ENCODE measurements at regions not wholly inside any gene's neighbourhood (a gene's known extent, or its start where the extent isn't known, plus 50 kb on each side); places are given as distances from the start of the nearest gene placed in this dataset.
"Not testable (repeated sequence)": the region's sequence is repeated elsewhere in the genome, so short reads cannot be mapped to it uniquely, and the experiment has no call there.

DNA sequence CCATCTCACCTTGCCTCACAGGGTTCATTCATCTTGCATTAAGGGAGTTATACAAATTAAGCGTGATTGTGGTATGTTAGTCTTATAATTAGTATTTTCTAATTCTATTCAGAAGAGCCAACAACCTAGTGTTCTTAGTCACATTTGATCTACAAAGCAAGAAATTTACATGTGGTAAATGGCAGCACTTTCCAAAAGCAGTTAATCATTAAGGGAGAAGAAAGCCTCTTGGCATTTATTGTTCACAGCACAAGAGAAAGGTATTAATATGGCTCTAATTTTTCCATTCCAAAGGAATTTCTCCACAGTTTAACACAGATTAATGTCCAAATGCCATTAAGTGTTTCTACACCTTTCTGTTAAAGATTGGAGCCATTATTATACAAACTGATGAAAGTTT lies 1077.1 kb downstream of the ZPLD1 start:
- ATAC-seq = no peak

DNA sequence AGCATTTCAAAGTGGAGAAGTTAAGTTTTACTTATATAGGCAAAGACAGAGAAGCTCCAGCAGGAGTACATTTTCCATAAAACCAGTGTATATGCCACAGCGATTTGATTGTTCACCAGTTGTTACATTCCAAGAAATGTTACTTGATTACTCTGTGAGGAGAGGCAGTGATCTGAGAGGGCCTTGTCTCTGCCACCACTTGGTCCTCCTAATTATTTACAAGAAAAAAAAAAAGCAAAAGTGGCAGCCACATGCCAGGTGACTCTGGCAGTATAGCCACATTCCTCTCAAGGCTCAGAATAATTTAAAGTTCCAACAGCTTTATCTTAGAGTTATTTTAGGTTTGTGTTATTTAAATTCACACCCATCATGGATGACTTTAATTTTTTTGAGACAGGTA lies 1077.8 kb downstream of the ZPLD1 start:
- ATAC-seq = no peak

DNA sequence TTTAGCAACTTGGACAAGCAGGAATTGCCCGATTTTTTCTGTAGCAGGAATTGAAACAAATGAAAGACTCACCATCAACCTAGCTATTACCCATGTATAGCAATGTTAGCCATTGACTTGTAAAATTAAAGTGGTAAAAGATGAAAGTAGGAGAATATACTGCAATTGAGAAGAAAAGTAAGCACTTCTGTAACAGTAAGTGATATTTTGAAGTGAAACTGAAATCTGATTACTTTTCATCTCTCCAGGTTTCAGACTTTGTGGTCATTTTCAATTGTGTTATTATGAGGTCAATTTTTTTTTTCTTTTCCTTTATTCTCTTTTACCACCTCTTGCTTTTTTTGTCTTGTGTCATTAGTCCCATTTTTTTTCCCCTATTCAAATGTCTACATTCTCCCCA lies 1078.2 kb downstream of the ZPLD1 start:
- no peak for ATAC-seq

DNA sequence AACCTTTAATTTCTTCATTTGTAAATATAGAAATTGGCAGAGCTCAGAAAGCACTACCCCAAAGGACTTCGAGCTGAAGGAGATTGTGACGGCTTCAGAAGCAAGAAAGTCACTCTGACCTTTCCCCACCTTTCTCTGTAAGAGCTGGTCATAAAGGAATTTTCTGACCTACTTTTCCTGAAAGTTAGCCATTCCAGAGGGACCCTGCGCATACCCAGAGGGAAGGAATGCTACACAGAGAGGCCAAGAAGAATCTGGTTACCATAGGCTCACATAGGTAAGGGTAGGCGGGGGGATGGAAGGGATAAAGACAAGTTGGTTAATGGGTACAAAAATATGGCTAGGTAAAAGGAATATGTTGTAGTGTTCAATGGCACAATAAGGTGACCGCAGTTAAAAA lies 1080.3 kb downstream of the ZPLD1 start:
- no peak for ATAC-seq

DNA sequence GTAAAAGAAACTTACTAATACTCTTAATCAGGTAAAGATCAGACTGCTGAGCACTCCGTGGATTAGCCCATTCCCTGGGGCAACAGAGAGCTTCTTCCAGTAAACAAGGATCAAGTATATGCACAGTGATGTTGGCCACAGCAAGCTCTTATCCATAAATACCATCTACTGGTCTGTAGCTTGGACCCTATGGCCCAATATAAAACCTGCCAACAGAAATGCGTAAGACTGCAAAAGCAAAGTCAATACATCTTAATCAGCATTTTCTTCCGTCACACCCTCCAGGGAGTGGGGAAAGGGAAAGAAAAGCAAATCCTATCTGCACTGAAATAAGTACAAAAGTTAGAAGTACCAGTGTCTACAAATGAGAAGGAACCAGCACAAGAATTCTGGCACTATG lies 1082.1 kb downstream of the ZPLD1 start:
- ATAC-seq = no peak

DNA sequence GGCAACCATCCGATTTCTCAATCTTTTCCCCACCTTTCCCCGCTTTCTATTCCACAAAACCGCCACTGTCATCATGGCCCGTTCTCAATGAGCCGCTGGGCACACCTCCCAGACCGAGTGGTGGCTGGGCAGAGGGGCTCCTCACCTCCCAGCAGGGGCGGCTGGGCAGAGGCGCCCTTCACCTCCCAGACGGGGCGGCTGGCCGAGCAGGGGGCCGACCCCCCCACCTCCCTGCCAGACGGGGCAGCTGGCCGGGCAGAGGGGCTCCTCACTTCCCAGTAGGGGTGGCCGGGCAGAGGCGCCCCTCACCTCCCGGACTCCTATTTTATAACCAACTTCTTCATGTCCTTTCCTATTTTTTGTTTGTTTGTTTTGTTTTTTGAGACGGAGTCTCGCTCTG lies 1096.5 kb downstream of the ZPLD1 start:
- ATAC-seq = not testable (repeated sequence)

DNA sequence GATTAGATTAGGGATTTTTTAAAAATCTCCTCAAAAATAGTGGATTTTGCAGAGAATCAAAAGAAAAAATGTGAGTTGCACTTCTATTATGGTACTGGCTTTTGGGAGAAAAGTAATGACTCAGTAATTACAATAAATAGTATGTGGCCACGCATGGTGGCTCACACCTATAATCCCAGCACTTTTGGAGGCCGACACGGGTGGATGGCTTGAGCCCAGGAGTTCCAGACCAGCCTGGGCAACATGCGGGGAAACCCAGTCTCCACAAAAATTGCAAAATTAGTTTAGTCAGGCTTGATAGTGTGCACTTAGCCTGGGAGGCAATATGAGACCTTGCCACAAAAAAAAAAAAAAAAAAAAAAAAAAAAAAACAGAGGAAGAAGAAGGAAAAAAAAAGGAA lies 1098.2 kb downstream of the ZPLD1 start:
- ATAC-seq = no peak

DNA sequence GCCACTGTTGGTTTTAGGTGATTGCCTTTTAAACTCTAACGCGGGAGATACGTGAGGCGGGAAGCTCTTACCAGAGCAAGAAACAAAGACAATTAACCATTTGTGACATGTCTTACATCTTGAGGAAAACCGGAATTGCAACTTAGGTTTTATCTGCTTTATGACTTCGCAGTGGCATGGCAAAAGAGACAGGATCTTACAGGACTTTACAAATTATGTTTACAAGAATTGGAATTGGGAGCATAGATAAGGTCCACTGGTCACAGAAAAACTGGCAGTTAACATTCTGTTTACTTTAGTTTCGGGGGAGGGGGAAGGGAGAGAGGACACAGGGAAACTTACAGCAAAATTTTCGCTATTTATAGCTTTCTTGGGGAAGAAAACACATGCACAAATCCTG lies 1119.6 kb downstream of the ZPLD1 start:
- no peak for ATAC-seq

DNA sequence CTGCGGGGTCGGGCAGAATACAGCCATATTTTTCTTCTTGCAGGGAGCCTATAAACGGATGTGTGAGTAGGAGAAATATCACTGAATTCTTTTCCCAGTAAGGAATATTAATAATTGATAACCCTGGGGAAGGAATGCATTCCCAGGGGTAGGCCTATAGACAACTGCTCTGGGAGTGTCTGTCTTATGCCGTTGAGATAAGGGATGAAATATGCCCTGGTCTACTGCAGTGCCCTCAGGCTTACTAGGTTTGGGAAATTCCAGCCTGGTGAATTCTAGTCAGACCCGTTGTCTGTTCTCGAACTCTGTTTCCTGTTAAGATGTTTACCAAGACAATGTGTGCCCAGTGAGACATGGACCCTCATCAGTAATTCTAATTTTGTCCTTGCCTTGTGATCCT lies 1129.3 kb downstream of the ZPLD1 start:
- ATAC-seq = not testable (repeated sequence)

DNA sequence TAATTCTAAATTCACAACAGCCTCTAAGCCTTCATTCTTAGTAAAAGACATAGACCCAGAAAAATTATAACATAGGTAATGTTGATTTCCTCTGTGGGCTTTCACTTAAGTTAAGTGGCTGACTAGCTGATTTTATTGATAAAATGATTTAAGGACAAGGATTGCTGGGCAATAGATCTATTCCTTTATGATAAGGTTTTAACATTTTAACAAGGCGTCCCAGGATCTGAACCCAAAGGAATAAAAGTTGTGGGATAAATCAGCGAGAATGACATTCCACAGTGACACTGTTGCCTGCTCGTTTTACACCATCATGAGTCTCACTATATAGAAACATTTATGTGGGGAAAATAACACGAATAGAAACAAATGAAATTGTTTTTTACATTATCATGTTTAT lies 1151.0 kb downstream of the ZPLD1 start:
- ATAC-seq = no peak

DNA sequence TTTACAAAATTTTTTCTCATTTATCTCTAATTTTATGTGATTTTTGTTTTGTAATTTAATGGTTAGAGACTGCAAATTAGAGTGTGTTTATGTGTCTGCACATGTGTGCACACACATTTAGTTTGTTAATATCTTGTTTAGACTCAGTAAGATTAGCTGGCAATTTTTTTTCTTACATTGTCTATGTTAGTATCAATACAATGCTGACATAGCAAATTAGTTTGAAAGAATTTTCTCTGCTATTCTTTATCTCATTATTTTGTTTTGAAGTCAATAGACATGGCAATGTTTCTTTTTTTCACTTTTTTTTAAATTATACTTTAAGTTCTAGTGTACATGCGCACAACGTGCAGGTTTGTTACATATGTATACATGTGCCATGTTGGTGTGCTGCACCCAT lies 1155.0 kb downstream of the ZPLD1 start:
- no peak for ATAC-seq

DNA sequence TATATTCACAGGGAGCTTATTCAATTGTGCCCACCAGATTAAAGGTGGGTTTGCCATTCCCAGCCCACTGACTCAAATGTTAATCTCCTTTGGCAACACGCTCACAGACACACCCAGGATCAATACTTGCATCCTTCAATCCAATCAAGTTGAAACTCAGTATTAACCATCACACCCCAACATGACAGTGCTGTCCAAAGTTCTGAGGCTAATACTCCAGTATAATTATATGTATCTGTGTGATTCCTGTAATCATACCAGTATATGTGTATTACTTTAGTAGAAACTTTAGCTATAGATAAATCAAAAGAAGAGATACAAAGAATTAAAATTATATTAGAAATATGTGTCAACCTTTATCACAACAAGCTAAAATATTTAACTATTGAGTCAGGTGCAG lies 1166.0 kb downstream of the ZPLD1 start:
- ATAC-seq = no peak

DNA sequence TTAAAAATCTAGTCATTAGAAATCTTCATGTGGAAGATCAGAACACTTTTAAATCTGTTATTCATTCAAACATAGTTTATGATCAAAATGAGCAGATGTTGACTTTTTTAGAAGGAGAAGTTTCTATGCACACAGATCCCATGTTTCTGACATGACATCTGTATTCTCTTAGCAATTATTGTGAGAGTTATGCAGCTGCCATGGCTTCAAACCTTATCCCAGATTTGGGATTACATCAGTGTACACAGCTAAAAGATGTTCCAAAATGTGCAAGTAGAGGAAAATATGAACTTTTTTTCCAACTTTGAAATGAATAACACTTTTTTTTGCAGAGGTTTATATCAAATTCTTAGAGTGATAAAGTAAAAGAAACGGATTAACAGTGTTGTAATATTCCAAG lies 1166.9 kb downstream of the ZPLD1 start:
- ATAC-seq = no peak

DNA sequence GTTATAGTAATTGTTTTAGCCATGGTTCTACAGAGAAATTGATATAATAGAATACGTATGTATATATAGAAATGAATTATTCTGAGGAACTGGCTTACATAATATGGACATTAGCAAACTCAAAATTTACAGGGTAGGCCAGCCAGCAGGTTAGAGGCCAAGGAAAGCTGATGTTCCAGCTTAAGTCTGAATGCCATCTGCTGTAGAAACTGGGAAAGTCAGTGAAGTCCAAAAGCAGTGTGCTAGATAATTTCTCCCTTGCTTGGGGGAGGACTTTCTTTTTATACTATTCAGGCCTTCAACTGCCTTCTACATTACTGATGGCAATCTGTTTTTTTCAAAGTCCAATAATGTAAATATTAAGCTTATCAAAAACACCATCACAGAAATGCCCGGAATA lies 1174.7 kb downstream of the ZPLD1 start:
- ATAC-seq = no peak

DNA sequence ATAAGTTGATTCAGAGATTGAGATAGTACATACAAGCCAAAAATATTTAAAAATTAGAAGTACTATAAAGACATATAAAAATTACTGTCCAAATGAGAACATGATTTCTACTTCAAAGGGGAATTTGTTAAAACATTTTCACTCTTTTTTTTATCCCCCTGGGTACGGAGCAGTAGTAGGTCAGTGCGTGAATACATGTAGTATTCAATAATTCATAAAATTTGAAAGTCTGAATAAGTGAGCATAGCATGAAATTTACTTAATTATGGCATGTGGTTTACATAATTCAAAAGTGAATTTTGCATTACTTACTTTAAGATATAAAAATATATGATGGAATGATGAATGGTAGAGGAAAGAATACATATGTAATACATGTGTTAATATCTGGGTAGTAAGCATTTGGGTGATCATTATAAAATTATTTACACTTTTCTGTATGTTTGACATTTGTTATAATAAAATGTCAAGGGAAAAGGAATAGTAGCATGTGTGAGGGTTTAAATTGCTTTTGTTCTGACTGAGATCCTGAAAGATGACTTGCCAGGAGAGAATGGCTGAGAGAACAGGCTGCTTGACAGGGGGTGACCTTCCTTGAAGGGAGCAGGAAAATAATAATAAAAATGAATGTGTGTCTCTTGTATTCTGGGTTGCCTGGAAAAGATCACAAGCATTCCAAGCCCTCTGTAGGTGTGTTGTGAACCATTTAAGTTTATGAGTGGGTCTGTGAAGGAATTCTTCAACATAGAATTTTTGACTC lies 1178.8 kb downstream of the ZPLD1 start:
- ATAC-seq = no peak

DNA sequence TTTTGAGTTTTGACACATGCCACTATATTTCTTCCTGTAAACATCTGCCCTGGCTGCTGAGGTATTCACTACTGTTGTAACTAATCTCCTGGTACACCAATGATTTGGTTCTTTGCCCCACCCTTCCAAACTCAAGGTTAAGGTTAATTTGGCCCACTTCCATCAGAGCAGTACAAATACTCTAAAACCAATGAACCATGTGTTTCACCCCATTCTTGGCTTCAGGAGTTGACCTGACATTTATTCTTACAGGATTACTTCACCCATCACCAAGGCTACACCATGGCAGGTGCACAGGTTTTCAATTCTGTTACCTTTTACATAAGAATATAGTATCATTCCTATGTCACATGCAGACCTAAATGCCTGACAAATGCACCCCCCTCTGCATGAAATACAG lies 1179.9 kb downstream of the ZPLD1 start:
- no peak for ATAC-seq

DNA sequence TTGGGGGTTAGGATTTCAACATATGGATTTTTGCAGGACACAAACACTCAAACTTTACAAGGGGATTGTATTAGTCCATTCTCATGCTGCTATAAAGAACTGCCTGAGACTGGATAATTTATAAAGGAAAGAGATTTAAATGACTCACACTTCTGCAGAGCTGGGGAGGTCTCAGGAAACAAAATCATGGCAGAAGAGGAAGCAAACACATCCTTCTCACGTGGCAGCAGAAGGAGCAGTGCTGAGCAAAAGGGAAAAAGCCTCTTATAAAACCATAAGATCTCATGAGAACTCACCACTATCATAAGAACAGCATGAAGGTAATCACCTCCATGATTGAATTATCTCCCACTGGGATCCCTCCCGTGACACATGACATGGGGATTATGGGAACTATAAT lies 1183.1 kb downstream of the ZPLD1 start:
- no peak for ATAC-seq

DNA sequence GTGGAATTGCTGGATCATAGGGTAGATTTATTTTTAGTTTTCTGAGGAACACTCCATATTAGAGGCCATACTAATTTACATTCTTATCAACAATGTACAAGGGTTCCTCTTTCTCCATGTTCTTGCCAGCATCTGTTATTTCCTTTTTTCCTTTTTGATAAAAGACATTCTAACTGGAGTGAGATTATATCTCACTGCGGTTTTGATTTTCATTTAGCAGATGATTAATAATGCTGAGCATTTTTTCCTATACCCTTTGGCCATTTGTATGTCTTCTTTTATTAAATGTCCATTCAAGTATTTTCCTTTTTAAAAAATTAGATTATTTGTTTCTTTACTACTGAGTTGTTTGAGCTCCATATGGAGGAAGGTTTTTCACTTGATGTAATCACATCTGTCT lies 1189.5 kb downstream of the ZPLD1 start:
- no peak for ATAC-seq

DNA sequence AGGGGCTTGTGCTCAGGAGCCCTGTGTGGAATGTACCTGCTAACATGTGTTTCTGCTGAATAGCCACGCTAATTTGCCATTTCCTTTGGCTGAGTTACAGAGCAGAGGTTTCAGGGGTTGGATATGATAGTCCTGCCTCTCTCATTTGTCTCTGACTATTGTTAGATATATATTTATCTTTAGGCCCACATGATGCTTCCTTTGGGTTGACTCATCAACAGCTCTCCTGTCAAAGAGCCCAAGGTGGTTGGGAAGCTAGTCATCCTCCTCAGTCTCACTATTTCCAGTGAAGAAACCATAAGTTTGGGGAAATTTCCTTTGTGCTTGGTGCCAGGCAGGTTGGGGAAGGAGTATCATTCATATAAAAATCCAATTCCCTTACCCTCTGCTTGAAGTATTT lies 1194.6 kb downstream of the ZPLD1 start:
- ATAC-seq = no peak

DNA sequence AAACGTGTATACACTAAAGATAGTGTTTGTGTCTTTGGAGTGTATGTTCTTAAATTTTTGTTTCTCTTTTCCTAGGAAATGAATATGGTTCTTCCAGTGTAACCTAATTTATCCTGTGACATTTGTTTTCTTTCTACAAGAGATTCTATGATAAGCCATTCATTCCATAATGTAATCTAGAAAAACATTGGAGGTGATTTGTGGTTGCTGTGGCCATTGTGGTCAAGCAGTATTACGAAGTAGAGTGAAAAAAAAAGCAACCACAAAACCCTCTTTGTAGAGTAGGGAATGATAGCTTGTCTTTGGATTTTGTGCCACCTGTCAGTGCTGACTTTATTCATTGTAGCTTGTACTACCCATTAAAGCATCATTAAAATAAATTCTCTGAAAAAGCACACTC lies 1209.6 kb downstream of the ZPLD1 start:
- no peak for ATAC-seq

DNA sequence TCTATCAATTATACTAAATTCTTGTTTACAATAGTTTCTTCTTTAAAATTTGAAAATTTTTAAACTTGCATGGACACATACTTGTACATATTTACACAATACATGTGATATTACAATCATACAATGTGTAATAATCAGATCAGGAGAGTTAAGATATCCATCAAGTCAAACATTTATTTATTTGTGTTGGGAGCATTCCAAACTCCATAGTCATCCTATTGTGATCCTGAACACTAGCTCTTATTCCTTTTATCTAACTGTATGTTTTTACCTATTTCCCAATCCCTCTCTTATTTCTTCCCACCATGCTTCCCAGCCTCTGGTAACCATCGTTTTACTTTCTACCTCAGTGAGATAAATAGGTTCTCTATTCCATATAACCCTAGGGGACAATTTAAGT lies 1219.2 kb downstream of the ZPLD1 start:
- no peak for ATAC-seq

DNA sequence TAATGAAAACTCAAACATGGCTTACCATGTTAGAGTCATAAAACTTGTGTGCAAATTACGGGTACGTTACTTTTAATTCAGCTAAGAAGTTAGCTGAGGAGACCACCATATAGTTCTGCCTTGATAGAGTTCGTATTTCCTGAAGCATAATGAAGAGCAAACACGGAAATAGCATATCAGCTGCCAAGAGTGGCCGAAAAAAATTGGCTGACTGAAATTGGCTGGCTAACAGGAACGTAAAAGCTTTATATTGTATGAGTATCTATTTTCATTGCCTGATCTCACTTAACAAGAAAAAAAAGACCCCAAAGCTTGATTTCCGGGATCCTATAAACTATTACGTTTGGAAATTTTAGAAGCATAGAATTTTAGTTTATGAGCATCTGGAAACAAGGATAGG lies 1222.9 kb downstream of the ZPLD1 start:
- ATAC-seq = no peak

DNA sequence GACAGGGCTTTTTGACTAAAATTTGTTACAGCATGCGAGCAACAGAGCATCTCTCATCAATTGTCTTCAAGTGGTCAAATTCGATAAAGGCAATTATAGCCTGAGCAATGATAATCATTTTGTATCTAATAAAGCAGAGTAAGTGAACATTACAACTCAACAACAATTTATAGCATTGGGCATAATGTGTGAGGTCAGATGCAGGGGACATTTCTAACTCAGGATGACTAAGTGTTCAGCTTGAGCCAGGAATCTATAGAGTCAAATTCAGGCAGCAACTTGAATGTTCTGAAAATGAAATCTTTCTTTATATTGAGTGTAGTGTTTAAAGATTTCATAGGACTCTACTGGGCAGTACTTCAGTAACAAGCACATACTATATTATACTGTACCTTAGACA lies 1226.0 kb downstream of the ZPLD1 start:
- ATAC-seq = no peak

DNA sequence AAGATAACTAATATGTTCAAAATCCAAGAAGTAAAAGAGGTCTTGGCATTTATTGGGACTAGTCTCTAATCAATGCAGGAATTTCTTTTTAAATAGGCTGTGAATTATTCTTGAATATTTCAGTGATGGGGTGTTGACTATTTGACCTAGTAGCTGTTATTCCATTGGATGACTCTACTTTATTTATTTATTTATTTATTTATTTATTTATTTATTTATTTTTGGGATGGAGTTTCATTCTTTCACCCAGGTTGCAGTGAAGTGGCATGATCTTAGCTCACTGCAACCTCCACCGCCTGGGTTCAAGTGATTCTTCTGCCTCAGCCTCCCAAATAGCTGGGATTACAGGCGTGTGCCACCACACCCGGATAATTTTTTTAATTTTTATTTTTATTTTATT lies 1227.8 kb downstream of the ZPLD1 start:
- ATAC-seq = no peak

DNA sequence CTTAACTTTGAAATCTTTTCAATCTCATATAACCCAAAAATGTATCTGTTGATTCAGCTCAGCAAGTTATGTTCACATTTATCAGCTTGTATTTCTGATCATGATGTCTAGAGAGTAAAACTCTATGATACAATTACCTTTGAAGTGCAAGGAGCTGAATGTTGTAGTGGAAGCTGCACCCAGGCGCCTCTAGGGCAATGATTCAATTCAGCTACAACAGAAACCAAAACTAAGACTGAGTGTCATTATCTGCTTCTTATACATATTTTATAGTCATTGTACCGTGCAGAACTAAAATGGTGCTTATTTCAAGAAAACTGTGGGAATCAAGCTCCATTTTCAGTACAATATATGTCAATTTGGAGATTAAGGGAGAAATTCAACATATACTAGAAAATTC lies 1237.5 kb downstream of the ZPLD1 start:
- no peak for ATAC-seq

DNA sequence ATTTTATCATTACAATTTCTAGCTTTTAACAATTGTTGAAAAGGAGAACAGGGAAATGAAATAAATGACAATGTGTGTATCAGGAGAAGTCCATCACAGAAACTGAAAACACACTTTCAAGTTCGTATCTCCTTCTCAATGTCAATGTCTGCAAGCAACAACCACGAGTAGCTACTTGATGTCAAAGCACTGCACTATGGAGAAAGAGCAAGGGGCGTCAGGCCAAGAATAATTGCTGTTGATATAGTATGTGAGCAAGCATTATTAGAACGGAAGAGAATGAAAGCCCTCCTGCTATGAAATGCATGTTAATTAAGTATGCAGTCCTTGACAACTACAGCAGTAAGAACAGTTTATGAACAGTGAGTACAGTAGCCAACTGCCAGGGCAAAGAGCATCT lies 1250.1 kb downstream of the ZPLD1 start:
- no peak for ATAC-seq
